SH-SY5Y (cell line): ENCODE measurements at regions not wholly inside any gene's neighbourhood (a gene's known extent, or its start where the extent isn't known, plus 50 kb on each side); places are given as distances from the start of the nearest gene placed in this dataset.

Experiments
- GATA2 ChIP-seq: IDR thresholded peaks from 2 replicates; pipeline ENCODE4 v1.6.1; 2011; ENCODE audit warnings: mild to moderate bottlenecking, low read depth, low read length
- GATA3 ChIP-seq: IDR thresholded peaks from 2 replicates; pipeline ENCODE4 v1.6.1; 2011; ENCODE audit warnings: low read depth, mild to moderate bottlenecking, low read length, moderate library complexity

DNA sequence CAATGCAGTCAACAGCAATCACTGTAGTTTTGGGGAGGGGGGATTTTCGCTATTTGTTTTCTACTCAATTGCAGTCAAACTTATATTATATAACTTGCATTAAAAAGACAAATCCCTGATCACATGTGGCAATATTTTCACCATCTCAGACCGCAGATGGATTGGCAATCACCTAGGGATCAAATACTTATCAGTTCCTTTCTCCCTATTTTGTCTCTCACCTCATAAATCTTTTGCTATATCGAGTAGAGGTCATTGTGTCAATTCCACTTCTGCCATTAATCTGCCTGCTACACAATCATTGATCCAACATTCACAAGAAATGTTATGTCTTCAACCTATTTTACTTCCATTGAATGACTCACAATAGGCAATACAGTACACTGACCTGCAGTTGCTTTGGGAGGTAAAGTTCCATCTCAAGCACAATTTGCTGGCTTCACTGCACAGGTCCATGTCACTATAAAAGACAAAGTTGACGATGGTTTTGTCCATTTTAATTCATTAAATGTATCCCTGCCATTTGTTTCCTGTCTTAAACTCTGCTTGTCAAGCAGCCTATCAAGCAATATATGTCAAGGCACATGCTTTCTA, 415.8 kb upstream of the PCDH9 start:
- TF ChIP-seq GATA2 (no peak), GATA3 (no peak)
